Right kidney (tissue), 1 donor: ENCODE measurements at regions not wholly inside any gene's neighbourhood (a gene's known extent, or its start where the extent isn't known, plus 50 kb on each side); places are given as distances from the start of the nearest gene placed in this dataset.

Source experiments
- DNase-seq: peaks from one replicate; pipeline ENCODE4 v3.0.0-alpha.2; 2016

DNA sequence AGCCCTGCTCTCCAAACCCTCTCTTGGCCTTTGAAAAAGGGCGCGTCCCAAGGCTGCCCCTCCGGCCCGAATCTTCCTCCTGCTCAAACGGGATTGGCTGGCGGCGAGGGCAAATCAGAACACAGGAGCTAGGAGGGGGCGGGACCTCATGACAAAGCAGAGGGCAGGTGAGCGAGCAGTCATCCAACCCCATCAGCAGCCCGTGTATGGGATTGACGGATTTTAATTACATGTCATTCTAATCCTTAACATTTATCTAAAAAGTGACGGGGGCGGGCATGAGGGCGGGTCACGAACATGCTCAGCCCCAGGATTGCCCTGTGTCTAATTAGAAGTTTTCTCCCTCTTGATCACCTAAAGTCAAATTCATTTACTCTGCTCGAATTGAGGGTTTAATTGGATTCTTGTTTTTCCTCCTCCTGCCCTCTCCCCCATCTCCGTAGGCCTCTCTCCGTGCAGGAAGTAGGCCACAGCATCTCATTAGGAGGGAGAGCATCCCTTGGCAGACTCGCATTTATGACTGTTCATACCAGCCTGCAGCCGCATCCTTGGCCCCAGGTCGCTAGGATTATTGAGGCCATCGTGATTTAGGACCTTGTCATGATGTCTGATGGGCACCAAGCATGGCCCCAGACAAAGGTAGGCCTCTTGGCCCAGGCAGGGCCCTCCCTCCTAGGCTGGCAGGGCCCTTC is 147.1 kb downstream of the CHST1 start:
- no peak for DNase-seq

DNA sequence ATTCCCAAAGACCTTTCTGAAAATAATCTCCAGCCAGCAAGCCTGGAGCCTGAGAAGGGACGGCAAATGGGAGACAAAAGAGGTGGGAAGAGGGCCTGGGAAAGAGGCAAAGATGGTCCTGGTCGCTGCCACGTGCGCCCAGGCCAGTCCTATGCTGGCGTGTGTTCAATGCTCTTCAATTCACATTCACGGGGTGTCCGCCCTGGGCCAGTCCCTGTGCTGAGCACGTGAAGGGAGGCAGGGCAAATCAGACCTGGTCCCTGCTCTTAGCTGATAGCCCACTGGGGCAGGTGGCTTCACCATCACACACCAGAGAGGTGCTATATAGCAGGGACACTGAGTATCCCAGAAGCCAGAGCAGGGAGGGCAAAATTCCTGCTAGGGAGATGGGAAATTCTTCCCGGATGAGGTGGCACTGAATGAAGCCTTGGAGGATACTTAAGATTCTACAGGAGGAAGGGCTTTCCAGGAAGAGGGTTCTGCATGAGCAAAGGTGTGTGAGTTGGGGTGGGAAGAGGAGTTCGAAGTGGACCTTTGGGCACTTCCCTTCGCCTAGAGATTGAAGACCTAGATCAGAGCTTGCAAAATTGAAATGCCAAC is 148.2 kb downstream of the CHST1 start:
- DNase-seq: no peak

DNA sequence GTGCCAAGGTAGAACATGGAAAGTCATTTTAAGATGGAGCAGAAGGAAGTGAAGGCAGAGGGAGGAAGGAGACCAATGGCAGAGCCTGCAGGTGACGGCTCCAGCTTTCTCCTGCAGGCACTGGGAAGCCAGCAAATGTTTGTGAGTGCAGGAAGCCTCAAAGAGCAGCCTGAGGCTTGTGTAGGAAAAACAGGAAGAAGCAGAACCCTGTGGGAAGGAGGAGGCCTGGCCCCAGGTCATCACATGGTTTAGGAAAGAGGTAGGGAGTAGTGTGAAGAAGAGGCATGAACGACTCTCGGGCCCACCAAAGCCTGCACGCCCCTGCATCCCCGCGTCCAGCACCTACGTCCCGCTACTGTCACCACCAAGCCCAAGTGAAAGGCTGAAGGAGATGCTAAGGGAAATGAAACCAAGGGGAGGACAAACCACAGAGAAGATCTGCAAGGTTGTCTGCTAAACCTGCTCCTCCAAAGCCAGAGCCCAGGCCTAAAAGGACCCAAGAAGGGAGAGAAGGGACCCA is 151.5 kb downstream of the CHST1 start:
- DNase-seq: no peak

- DNase-seq: no peak
Observed at GRCh38 chr11:45512471-45513148, 152.8 kb downstream of the CHST1 start.

DNA sequence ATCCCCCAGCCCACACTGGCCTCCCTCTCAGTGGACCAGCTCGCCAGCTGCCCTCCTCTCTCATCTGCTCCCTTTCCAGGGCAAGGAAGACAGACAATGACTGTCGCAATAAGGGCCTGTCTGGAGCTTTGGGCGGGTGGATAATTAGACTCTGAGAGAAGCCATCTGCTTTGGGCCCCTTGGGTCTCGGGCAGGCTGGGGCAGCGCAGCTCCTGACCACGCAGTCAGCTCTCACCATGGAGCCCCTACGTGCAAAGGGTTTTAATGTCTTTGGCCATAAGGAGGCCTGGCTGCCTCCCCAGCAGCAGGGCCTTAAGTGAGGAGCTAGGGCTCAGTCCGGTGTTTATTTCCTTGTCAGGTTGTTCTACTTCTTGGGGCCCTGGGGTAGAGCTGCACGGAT is 153.9 kb downstream of the CHST1 start:
- no peak for DNase-seq

DNA sequence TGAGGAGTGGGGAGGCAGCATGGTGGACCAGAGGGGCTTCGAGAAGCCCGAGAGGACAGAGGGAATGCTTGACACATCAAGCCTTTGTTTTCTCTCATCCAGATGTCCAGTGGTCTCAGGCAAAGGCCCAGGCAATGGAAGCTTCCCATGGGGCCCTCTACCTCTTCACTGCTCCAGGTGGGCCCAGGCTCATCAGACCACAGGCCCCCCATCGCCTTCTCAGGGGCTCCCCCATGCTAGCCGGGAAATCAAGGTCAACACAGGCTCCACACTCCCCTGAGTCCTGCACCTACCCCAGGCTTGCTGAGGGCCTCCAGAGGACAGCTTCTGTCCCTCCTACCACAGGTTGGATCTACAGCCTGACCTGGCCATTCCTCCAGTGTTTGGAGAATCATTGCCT is 157.5 kb downstream of the CHST1 start:
- no peak for DNase-seq

- DNase-seq: no peak
Observed at GRCh38 chr11:45503311-45503710, 162.1 kb downstream of the CHST1 start.

- no peak for DNase-seq
Observed at GRCh38 chr11:45502226-45502545, 163.2 kb downstream of the CHST1 start.

DNA sequence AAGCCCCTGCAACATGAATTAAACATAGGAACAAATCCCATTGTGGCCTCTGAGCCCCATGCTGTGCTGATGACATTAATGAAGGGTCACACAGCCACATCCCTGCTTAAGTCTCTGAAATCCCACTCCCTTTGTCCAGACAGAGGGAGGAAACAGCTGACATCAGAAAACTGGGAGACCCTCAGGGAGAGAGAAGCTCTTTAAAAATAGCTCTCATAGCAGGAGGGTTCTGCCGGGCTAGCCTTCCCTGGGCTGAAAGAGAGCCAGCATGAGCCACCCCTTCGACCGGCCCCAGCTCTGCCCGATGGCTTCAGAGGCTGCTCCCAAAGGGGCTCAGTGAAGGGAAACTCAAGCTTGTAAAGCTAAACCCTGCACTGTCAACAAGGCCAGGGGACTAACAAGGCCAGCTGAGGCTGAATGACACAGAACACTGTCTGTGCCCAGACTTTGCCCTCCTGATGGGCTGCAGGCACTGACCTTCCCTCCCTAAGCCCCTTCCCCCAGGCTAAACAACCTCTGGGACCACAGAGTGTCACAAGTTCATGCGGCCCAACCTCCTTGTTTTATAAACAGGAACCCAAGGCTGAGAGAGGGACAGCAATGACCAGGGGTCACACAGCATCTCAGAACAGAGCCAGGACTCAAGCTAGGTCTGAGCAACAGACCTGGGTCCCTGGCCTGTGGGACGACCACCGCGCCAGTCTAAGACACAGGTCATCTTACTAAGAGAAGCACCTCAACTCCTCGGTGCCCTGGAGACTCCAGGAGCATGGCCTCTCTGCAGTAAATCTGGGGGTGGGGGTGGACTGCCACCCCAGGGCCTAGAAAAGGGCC is 163.8 kb downstream of the CHST1 start:
- DNase-seq: peak; percentile 28

GRCh38 chr11:45500451-45500850 is 165.0 kb downstream of the CHST1 start:
- no peak for DNase-seq

- no peak for DNase-seq
Observed at GRCh38 chr11:45494738-45495137, 170.7 kb downstream of the CHST1 start.

GRCh38 chr11:45489281-45489905 is 176.0 kb downstream of the CHST1 start:
- no peak for DNase-seq

GRCh38 chr11:45486461-45486860 is 179.0 kb downstream of the CHST1 start:
- no peak for DNase-seq

DNA sequence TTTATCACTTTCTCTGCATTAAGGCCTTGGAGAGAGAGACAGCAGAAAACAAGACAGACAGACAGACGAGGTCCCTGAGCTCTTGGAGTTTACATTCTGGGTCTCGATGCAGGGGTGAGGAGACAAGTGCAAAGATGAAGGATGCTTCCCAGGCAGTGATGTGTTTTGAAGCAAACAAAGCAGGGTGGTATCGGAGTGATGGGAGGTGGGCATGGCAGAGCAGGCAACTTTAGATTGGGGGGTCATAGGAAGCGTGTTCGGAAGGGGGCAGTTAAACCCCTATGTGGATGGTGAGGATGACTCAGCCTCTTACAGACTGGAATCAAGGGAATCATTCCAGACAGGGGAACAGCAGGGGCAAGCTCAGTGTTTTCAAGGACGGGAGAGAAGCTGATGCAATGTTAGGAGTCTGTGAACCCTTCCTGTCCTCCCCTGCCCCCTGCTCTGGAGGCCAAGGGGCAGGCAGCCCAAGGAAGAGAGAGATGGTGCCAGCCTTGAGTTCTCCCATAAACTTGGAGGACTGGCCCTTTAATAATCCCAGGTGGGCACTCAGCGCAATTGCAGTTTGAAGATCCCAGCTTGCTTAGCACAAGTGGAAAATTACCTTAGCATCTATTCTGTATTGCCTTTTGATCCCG is 180.2 kb downstream of the CHST1 start:
- no peak for DNase-seq

- no peak for DNase-seq
Observed at GRCh38 chr11:45484326-45484883, 181.0 kb downstream of the CHST1 start.

DNA sequence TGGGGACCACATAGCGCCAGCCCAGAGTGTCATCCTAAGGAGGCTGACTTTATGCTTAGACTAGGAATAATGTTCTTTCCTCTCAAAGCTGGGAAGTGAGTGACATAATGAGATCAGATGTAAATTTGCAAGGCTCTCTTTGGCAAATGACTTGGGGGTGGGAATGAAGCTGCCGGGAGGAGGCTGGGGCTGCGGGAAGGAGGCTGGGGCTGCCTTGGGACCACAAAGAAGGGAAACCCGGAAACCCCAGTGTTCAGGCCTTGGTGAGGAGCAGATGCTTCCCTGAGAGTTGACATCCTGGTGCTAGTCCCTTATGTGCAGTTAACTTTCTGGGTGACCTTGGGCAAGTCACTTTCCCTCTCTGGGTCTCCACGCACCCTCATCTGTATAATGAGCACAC is 182.0 kb downstream of the CHST1 start:
- no peak for DNase-seq

DNA sequence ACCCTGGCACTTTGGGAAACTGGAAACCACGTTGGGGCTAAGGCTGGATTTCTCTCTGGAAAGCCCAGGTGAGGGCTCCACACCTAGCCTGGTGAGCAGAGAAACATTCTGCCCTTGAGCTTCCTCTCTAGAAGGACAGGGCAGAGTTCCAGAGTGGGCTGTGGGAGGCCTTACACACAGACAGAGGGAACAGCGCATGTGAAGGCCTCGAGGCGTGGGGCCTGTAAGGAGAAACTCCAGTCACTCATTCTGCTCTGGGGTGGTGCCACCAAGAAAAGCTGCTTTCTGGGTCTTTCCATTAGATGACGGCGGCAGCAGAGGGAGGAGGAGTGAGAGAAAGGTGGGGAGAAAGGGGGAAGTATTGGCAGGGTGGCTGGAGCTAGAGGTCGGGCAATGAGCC is 183.1 kb downstream of the CHST1 start:
- DNase-seq: no peak

DNA sequence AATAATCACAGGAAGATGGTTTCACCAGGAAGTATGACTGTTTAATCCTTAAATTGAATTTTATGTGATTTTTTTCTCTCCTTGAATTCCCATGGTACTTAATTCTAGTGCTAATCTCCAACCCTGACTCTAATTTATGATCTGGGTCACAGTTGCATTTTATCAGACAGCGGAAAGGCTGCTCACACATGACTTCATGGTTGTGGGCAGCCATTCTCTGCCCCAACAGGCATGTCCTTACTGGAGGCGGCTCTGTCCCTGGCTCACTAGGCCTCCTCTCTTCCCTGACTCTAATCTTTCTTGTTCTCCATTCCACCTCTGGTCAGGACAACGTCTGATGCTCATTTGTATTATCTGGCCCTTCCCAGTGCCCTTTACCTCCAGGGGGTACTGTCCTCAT is 184.4 kb downstream of the CHST1 start:
- DNase-seq: no peak

DNA sequence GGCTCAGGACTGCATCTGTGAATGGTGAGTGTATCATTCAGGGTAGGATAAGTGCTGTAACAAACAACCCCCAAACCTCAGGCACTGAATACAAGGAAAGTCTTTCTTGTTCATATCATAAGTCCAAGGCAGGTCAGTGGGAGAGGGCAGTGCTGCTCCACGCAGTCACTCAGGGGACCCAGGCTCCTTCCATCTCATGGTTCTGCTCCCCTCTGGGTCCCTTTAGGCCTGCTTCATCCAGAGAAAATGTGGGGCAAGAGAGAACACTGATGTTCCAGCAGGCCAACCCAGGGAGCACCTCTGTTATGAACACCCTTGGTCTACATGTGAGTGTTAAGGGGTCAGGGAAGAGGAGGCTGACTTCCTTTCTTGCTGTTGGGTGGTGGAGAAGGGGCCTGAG is 187.8 kb downstream of the CHST1 start:
- no peak for DNase-seq

- DNase-seq: no peak
Observed at GRCh38 chr11:45476126-45476525, 189.3 kb downstream of the CHST1 start.

DNA sequence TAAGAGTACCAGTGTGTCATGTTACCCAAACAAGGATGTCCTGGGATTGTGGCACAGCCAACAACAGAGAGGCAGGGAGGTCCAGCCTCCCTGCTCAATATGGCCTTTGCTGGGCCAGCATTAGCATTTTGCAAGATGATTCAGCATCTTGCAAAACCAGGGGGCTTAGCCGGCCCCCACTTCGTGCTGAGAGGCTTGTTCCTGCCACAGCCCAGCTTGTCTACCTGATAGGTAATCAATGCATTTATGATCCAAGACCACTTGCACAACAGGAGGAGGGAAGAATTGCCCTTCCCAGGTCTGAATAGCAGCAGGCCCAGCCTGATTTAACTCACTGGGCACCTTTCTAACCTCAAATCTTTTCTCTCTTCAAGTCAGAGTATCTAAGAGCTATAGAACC is 189.0 kb upstream of the SYT13 start:
- DNase-seq: no peak
